Endodermal cell (in vitro differentiated cells): ENCODE measurements at regions not wholly inside any gene's neighbourhood (a gene's known extent, or its start where the extent isn't known, plus 50 kb on each side); places are given as distances from the start of the nearest gene placed in this dataset.

Experiments used
- DNase-seq: peaks from one replicate; pipeline ENCODE4 v3.0.0-alpha.2; 2017
- H3K27ac ChIP-seq: 2 replicates; pipeline ENCODE4 v1.5.1; 2013; ENCODE audit warnings: mild to moderate bottlenecking, low read depth, low read length, moderate library complexity
- H3K27me3 ChIP-seq: 2 replicates; pipeline ENCODE4 v1.6.1; 2013; ENCODE audit warnings: mild to moderate bottlenecking, low read length, moderate library complexity; ENCODE audit not compliant: insufficient read depth, control insufficient read depth, poor library complexity, severe bottlenecking
- H3K36me3 ChIP-seq: 2 replicates; pipeline ENCODE4 v1.7.0; 2013; ENCODE audit warnings: mild to moderate bottlenecking, low read length, moderate library complexity; ENCODE audit not compliant: control insufficient read depth, insufficient read depth
- H3K4me1 ChIP-seq: one replicate; pipeline ENCODE4 v1.7.0; 2013; ENCODE audit warnings: low read length; ENCODE audit not compliant: control insufficient read depth, insufficient read depth
- H3K4me3 ChIP-seq: 2 replicates; pipeline ENCODE4 v1.5.1; 2013; ENCODE audit warnings: mild to moderate bottlenecking, low read length, moderate library complexity
- H3K9ac ChIP-seq: 2 replicates; pipeline ENCODE4 v1.6.1; 2013; ENCODE audit warnings: mild to moderate bottlenecking, low read length, moderate library complexity; ENCODE audit not compliant: poor library complexity, severe bottlenecking; ENCODE audit errors: extremely low read depth
- H3K9me3 ChIP-seq: 2 replicates; pipeline ENCODE4 v1.6.1; 2013; ENCODE audit warnings: mild to moderate bottlenecking, low read length, moderate library complexity; ENCODE audit not compliant: control insufficient read depth
- H3K27ac Mint-ChIP-seq: 2 replicates; pipeline ENCODE4 v1.8.0; 2020; ENCODE audit warnings: mixed read lengths
- H3K27me3 Mint-ChIP-seq: 2 replicates; pipeline ENCODE4 v1.8.0; 2021; ENCODE audit warnings: mild to moderate bottlenecking, mixed read lengths; ENCODE audit not compliant: insufficient read depth
- H3K36me3 Mint-ChIP-seq: 2 replicates; pipeline ENCODE4 v1.8.0; 2020; ENCODE audit warnings: low read depth, mixed read lengths
- H3K4me1 Mint-ChIP-seq: 2 replicates; pipeline ENCODE4 v1.8.0; 2020; ENCODE audit warnings: mixed read lengths
- H3K4me3 Mint-ChIP-seq: 2 replicates; pipeline ENCODE4 v1.8.0; 2020; ENCODE audit warnings: mild to moderate bottlenecking, moderate library complexity, mixed read lengths
- H3K9me3 Mint-ChIP-seq: 2 replicates; pipeline ENCODE4 v1.8.0; 2020; ENCODE audit warnings: mild to moderate bottlenecking, mixed read lengths
- CTCF ChIP-seq: fragments of 200-600 bp; sonication (generic); conservative IDR thresholded peaks from 2 replicates; pipeline ENCODE4 v1.5.0; 2021; ENCODE audit warnings: antibody characterized with exemption, mild to moderate bottlenecking
- WGBS, 2 experiments: methylation state at CpG; one replicate each; pipeline versions ENCODE4 v1.1.5 to v1.1.7; 2013; ENCODE audit warnings: missing lambda C conversion rate in 2 of 2, mixed read lengths in 1 of 2; ENCODE audit not compliant: insufficient coverage in 1 of 2, insufficient read length in 1 of 2; 5-methylcytosine and 5-hydroxymethylcytosine counted together

GRCh38 chr22:22973336-22973735 is 85.7 kb downstream of the IGLL5 start:
- no peaks in the 10 kb centered on the region for H3K36me3 Mint-ChIP-seq
- no peaks in the 10 kb centered on the region for H3K36me3 ChIP-seq
- peaks cover 12% of the 10 kb centered on the region for H3K27me3 ChIP-seq
- H3K27ac ChIP-seq: no peak overlapping the region
- H3K4me1 ChIP-seq: no peaks in the 10 kb centered on the region
- TF ChIP-seq CTCF: no peak
- H3K27me3 Mint-ChIP-seq: peaks cover 65% of the 10 kb centered on the region
- DNase-seq: no peak
- WGBS, 2 experiments: 89 to 96% methylated on average over 3 of the region's 3 CpGs
- H3K4me3 Mint-ChIP-seq: no peak overlapping the region
- no peaks in the 10 kb centered on the region for H3K4me1 Mint-ChIP-seq
- peaks cover 6% of the 10 kb centered on the region for H3K9me3 ChIP-seq
- H3K9me3 Mint-ChIP-seq: peaks cover 14% of the 10 kb centered on the region
- no peak overlapping the region for H3K4me3 ChIP-seq
- no peak overlapping the region for H3K9ac ChIP-seq
- H3K27ac Mint-ChIP-seq: no peak overlapping the region

GRCh38 chr22:22974156-22974555 is 86.5 kb downstream of the IGLL5 start:
- Histone ChIP-seq H3K36me3 (no peaks in the 10 kb centered on the region), H3K4me1 (no peaks in the 10 kb centered on the region), H3K9ac (no peak overlapping the region), H3K4me3 (no peak overlapping the region), H3K27ac (no peak overlapping the region), H3K9me3 (peaks cover 14% of the 10 kb centered on the region), H3K27me3 (peaks cover 12% of the 10 kb centered on the region)
- Mint-ChIP-seq H3K36me3 (no peaks in the 10 kb centered on the region), H3K9me3 (peaks cover 23% of the 10 kb centered on the region), H3K4me1 (no peaks in the 10 kb centered on the region), H3K27ac (no peak overlapping the region), H3K27me3 (peaks cover 61% of the 10 kb centered on the region), H3K4me3 (no peak overlapping the region)
- WGBS, 2 experiments: 73 to 77% methylated on average over 3 of the region's 3 CpGs
- no peak for TF ChIP-seq CTCF
- no peak for DNase-seq

- peaks cover 30% of the 10 kb centered on the region for H3K9me3 Mint-ChIP-seq
- no peaks in the 10 kb centered on the region for H3K36me3 ChIP-seq
- H3K27ac ChIP-seq: no peak overlapping the region
- no peak overlapping the region for H3K4me3 ChIP-seq
- H3K4me1 ChIP-seq: no peaks in the 10 kb centered on the region
- no peaks in the 10 kb centered on the region for H3K4me1 Mint-ChIP-seq
- H3K27me3 ChIP-seq: peaks cover 12% of the 10 kb centered on the region
- H3K9me3 ChIP-seq: peaks cover 22% of the 10 kb centered on the region
- no peak overlapping the region for H3K9ac ChIP-seq
- TF ChIP-seq CTCF: no peak
- no peak for DNase-seq
- H3K36me3 Mint-ChIP-seq: no peaks in the 10 kb centered on the region
- 85 to 93% methylated on average over 6 to 8 of the region's 8 CpGs for WGBS, 2 experiments
- H3K27ac Mint-ChIP-seq: no peak overlapping the region
- H3K27me3 Mint-ChIP-seq: peaks cover 54% of the 10 kb centered on the region
- H3K4me3 Mint-ChIP-seq: no peak overlapping the region
These were observed 87.4 kb downstream of the IGLL5 start for GRCh38 chr22:22974795-22975580.
